GM20431 (cell line): ENCODE measurements at regions not wholly inside any gene's neighbourhood (a gene's known extent, or its start where the extent isn't known, plus 50 kb on each side); places are given as distances from the start of the nearest gene placed in this dataset.
"Not testable (repeated sequence)": the region's sequence is repeated elsewhere in the genome, so short reads cannot be mapped to it uniquely, and the experiment has no call there.

Source experiments
- in situ Hi-C: fragments of 300-500 bp; cut with MseI, MboI; formaldehyde crosslinking; loops from one replicate; pipeline ENCODE4 v1.15.0; 2020; ENCODE audit warnings: low sequenced_read_pairs; ENCODE audit not compliant: unreplicated experiment

DNA sequence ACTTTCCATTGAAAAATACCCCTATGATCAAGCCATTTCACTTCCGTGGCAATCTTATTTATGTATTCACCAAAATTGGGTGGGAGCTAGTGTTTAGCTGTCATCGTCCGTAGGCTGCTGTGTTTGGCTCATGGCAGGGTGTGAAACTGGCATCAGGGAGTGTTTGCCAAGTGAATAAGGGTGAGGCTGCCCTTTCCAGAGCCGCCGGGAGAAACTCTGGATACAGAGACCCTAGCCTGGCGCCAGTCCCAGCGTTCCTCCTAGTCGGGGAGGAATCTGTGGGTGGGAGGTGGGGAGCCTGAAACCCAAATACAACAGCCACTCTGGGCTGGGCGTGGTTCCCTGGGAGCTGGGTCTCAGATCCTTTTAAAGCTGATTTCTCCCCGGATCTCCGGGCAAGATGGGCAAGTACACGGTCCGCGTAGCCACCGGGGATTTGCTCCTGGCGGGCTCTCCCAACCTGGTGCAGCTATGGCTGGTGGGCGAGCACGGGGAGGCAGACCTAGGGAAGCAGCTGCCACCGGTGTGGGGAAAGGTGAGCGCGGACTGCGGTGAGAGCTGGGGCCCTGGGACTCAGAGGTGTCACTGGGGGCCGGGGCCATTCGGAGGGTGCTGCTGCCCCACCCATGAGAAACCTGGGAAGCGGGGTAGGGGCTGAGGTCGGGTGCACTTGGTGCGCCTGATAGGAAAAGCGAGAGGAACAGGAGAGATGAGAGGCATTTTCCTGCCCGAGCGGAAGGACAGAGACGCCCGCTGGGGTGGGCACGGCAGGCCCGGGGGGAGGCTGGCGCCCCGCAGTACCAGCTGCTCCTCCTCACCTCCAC, 62.1 kb upstream of the TEKT1 start:
- in situ Hi-C loops = no loop called here

DNA sequence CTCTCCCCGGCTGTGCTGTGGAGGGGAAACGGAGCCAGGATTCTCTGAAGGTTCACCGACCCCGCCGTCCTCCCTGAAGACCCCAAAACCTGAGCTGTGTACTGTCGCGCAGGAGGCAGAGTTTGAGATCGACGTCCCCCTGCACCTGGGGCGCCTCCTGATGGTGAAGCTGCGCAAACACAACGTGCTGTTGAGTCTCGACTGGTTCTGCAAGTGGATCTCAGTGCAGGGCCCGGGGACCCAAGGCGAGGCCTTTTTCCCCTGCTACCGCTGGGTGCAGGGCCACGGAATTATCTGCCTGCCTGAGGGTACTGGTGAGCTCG, 62.6 kb upstream of the TEKT1 start:
- in situ Hi-C loops = no loop called here

DNA sequence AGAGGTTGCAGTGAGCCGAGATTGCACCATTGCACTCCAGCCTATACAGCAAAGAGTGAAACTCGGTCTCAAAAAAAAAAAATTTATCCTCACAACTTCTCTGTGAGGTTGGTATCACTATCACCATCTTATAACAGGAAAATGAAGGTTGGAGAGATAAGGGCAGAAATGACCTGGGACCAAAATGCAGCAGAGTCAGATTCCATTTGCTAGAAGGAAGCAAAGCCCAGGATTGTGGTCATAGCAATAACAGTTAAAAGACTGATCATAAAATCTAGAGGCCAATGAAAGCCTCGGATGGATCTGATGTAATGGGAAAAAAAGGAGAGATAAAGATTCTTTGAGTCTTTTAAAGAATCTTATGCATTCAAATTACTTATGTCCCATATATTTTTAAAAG, 69.6 kb upstream of the TEKT1 start:
- in situ Hi-C loops = no loop called here

DNA sequence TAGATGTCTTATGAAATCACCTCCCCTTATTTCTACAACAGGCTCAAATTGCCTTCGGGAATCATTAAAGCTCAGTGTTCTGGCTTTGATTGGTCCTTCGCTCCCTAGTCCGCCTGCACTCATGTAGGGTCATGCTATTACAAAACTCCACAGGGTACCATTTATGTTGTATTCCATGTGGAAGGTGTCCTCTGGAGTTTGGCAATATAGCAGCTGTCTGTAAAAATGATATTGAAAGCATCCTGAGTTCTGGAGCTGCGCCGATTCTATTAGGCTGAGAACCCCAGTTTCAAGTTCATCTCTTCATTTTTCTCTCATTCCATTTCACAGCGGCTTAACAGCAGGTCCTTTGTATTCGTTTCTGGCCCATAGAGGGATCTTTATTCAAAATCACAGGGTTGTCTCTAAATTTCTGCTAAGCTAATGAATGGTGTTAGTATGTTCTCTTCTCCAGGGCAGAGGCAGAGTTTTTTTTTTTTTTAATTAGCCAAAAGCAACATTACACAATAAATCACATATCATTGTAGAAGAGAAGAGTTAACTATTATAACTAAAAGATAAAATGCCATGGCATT, 71.9 kb upstream of the TEKT1 start:
- in situ Hi-C loops = no loop called here

DNA sequence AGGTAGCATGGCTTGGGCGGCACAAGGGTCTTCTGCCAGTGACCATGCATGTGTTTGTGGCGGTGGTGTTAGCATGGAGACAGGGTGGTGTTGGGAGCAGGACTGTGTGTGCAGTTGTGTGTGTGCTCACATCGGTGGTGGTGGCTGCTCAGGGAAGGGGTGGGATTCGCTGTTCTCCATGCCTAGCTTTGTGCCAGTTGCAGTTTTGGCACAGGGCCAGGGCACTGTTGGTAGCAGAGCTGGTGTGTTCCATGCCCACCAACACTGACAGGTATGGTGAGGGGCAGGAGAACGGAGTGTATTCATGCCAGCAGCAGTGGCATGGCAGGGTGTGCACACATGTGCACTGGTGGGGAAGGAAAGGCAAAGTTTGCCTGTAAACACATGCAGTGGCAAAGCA, 77.3 kb upstream of the TEKT1 start:
- in situ Hi-C loops = no loop called here

DNA sequence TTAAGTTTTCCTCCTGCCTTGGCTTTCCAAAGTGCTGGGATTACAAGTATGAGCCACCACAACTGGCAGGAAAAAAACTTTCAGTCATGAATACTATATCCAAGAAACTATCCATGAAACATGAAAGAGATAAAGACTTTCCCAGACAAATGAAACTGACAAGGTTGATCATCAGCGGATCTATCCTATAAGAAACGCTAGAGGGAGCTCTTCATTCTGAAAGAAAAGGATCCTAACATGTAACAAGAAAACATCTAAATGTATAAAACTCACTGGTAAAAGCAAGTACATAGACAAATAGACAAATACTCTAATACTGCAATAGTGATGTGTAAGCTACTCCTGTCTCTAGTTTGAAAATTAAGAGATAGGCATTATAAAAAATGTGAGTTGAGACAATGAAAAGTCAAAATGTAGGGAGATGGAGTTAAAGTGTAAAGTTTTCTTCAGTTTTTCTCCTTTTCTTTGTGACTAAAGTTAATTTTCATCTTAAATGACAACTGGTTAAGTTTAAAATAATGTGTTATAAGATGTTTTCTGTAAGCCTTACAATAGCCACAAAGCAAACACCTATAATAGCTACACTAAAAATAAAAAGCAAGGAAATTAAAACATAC, 79.6 kb upstream of the TEKT1 start:
- in situ Hi-C loops = loop anchor here (10.0 kb wide), 1 partner anchor 94 kb away; no protein-coding TSS in a partner anchor

DNA sequence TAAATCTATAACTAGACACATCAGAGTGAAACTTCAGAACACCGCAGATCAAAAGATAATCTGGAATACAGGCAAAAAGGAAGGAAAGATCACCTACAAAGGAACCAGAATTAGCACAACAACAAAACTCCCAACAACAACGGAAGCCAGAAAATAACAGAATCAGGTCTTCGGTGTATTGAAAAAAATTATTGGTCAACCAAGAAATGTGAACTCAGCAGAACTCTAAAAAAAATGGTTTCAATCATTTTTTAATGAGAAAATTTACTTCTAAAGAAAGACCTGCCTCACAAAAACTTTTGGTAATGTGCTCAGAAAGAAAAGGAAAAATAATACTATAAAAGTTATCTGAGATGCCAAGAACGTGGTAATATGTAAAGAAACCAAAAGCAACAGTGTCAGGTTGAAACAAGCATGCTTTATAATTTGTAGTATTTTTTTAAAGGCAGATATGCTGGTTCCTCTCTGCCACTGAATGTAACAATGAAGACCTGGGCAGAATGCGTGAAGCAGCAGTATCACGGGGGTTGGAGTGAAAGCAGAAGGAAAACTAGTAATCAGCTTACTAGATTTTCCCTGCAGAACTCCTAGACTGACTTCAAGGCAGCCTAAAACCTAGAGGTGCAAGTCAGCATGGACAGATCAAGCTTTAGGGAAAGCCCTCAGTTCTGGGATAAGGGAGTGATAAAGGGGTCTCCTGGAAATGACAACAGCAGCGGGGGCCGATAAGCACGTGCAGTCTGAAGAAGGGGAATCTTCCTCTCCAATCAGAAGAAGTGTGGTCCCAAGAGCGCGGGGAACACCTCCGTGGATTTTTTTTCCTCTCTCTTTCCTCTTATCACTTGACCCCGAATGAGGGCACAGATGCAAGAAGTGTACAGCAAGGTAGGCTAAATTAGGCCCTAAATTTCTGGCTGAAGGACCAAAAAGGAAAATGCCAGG, 80.9 kb upstream of the TEKT1 start:
- in situ Hi-C loops = loop anchor here (10.0 kb wide), 1 partner anchor 92 kb away; no protein-coding TSS in a partner anchor

DNA sequence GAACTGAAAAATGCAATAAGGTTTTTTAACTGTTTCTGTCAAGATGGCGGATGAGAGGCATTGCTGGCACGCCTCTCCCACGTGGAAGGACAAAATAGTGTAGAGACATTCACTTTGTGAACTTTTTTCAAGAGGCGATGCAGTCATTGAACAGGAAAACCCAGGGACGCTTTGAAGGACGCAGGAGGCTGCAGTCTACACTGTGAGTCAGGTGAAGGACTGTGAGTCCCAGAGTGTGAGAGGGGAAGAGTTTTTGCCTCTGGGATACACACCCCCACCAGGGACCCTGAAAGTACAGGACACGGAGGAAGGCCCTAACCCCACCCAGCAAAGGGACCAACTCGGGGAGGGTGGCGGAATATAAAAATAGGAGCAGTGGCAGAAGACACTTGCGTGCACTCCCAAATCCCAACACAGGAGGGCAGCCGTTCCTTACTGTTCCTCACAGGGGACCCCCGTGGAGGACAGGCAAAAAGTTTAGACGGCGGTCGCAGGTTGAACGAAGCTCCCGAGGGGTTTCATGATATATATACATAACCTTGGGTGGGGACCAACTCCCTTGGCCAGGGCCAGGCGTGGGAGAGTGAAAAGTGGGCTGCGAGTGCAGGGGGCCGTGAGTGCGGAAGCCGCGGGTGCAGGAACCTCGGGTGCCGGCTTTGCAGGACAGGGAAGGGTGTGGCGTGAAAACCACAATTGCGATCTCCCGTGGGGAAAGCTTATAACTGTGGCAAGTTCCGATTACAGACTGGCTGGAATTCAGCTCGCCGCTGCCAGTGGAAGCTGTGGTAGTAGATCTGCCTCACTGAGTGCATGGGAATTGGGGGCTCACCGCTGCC, 82.0 kb upstream of the ALOX12 start:
- in situ Hi-C loops = loop anchor here (10.0 kb wide), 1 partner anchor 91 kb away; no protein-coding TSS in a partner anchor

DNA sequence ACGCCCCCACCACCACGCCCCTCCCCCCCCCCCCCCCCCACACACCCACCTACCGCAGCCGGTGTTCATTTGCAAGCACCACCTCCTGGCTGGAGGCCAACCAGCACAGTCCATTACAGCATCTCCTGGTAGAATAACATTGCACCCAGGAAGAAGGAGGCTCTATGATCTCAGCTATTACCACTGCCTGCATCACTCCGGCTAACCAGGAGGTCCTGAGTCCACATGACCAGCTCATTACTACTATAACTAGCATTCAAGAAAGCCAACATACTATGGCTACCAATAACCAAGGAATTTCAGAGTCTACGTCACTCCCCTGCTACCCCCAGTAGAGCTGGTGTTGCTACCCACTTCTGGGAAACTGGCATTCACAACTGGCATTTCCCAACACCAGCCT, 81.1 kb upstream of the ALOX12 start:
- in situ Hi-C loops = loop anchor here (10.0 kb wide), 1 partner anchor 90 kb away; no protein-coding TSS in a partner anchor

DNA sequence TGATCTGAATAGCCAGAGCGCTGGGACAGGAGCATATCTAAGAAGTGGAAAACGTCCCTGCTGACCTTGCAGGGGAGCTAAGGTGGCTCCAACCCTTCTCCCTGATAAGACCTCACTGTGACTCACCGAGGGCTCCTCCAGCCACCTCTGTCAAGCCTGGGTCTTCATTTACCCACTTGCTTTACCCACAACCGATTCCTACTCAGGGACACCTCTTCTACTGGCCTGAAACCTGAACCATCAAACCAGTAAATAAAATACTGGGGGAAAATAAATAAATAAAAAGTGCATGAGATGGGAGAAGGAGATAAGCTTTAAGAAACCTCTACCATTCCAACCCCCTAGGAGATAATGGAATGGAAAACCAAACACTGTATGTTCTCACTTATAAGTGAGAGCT, 80.2 kb upstream of the ALOX12 start:
- in situ Hi-C loops = loop anchor here (10.0 kb wide), 1 partner anchor 89 kb away; no protein-coding TSS in a partner anchor

DNA sequence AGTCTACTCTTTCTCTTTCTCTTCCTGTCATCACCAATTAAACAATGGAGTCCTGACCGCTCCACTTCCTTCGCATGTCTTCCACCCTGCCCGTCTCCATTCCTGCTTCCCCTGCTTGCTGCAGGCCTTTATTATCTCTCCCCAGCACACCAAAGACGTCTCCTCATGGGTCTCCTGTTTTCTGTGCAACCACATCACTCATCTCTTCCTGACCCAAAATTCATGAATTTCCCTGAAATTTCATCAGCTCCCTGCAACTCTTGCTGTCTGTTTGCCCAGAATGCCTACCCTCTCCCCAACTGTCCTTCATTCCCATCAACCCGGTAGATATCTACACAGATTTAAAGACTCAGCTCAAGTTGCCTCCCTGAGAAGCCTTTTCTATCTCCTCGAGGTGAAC, 76.7 kb upstream of the ALOX12 start:
- in situ Hi-C loops = loop anchor here (10.0 kb wide), 1 partner anchor 86 kb away; no protein-coding TSS in a partner anchor

DNA sequence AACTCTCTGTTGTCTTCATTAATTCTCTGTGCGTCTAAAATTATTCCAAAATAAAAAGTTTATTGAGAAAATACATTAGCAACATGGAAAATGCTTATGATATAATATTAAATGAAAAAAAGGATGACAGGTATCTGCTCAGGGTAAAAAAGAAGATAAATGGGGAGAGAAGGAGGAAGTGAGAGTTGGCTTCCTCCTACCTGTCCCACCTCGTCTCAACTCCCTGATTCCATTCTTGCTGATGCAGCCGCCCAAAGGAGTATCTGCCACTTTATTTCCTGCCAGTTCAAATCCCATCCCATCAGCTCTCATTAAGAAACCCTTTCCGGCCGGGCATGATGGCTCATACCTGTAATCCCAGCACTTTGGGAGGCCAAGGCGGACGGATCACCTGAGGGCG, 72.5 kb upstream of the ALOX12 start:
- in situ Hi-C loops = no loop called here

DNA sequence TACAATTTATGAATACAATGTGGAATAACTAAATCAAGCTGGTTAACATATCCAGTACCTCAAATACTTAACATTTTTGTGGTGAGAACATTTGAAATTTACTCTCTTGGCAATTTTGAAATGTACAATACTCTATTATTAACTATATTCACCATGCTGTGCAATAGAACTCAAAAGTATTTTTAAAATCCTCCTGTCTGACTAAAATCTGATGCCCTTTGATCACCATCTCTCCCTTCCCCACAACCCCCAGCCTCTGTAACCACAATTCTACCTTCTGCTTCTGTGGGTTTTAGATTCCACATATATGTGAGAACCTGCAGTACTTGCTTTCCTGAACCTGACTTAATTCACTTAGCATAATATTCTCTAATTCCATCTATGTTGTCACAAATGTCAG, 71.6 kb upstream of the ALOX12 start:
- in situ Hi-C loops = no loop called here

DNA sequence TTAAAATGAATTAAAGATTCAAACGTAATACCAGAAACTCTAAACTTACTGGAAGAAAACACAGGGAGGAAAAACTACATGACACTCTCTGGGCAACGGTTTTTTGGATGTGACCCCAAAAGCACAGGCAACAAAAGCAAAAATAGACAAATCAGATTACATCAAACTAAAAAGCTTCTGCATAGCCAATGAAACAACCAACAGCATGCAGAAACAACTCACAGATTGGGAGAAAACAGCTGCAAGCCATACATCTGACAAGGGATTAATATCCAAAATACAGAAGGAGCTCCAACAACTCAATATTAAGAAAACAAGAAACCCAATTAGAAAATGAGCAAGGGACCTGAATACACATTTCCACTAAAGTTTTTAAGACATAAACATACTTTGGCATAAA, 69.2 kb upstream of the ALOX12 start:
- in situ Hi-C loops = no loop called here

DNA sequence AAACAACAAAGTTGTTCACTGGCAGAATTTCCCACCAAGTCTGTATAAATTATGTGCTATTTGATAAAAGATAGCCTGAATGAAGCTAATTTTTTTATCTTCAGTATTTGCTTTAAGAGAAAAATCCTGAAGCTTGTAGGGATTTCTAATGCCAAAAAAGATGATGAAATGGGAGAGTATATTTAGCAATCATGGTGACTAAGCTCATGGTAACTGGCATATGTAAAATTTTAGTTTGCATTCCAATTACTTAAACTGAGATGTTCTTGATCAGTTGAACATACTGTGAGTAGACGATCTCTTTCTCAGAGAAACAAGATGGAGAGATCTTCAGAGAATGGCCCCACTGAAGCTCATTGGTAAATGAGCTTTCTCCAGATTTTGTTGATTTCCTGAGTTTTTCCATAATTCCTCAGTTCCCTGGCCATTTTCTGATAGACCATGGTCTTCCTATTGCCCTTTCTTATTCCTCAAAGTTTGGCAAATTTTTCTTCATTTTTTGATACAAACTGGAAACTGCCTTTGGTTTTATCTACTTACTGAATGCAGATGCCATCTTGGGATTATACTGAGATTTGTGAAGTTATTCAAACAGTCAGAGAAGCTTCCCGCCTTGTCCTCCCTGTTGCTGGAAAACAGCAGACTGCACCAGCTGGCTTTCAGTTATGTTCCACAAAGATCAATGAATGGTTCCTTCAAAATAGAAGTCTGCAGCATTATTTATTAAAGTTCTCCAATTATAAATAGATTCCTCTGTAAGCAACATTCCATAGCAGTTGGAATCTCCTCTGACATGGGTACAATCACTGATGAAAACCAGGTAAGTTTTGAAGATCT, 68.3 kb upstream of the ALOX12 start:
- in situ Hi-C loops = no loop called here

DNA sequence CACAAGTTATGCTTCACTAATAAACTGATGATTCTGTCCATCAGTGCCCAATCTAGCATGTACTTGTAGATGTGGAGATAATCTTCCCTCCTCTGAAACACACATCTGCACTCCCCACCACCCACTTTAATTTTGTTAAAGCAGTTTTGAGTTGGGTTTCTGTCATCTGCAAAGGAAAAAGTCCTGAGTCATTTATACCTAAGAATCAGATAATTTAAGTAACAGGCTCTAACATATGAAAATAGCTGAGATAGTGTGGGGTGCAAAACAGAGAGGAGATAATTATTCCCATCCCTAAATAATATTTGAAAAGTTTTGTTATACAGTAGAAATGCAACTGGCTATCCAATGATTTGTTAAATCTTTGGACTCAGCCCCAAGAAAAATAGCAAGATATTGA, 67.7 kb upstream of the ALOX12 start:
- in situ Hi-C loops = no loop called here

DNA sequence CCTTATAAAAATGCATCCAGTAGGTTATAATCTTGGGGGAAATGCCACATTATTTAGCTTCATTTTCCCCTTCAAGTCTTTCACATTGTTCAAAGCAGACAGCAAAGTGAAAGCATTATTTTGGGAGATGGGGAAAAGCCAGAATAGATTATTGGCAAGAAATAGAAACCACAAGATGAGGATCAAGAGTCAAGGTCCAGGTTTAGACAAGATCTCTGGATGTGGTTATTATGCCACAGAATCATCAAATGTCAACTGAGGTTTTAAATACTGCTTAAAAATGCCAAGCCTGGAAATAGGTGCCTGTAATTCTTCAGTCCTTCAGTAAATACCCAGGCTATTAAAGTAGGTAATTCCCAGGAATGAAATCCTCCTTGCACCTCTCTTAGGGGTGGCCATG, 65.1 kb upstream of the ALOX12 start:
- in situ Hi-C loops = no loop called here

DNA sequence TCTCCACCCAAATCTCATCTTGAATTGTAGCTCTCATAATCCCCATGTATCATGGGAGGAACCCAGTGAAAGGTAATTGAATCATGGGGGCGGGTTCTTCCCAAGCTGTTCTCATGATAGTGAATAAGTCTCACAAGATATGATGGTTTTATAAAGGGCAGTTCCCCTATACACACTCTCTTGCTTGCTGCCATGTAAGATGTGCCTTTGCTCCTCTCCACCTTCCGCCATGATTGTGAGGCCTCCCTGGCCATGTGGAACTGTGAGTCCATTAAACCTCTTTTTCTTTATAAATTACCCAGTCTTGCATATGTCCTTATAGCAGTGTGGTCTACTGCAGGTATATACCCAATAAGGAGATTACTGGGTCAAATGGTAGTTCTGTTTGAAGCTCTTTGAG, 61.3 kb upstream of the ALOX12 start:
- in situ Hi-C loops = not testable (repeated sequence)
